HG03469 (cell line): ENCODE measurements at regions not wholly inside any gene's neighbourhood (a gene's known extent, or its start where the extent isn't known, plus 50 kb on each side); places are given as distances from the start of the nearest gene placed in this dataset.
"Not testable (repeated sequence)": the region's sequence is repeated elsewhere in the genome, so short reads cannot be mapped to it uniquely, and the experiment has no call there.

ENCODE experiments used
- ATAC-seq: cut with Tn5 transposase; IDR thresholded peaks from one replicate; pipeline ENCODE4 v1.9.1; 2021; ENCODE audit warnings: mild to moderate bottlenecking, moderate library complexity, moderate number of reproducible peaks; ENCODE audit not compliant: unreplicated experiment

DNA sequence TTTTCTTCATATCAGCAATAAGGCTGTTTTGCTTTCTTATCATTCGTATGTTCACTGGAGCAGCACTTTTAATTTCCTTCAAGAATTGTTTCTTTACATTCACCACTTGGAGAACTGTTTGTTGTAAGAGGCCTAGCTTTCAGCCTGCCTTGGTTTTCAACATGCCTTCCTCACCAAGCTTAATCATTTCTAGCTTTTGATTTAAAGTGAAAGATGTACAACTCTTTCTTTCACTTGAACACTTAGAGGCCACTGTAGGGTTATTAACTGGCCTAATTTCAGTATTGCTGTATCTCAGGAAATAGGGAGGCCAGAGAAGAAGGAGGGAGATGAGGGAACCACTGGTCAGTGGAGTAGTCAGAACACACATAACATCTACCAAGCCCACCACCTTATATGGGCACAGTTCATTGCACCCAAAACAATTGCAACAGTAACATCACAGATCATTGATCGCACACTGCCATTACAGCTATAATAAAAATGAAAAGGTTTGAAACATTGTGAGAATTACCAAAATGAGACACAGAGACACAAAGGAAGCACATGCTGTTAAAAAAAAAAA, 181.4 kb upstream of the TUBA3C start:
- no peak for ATAC-seq

DNA sequence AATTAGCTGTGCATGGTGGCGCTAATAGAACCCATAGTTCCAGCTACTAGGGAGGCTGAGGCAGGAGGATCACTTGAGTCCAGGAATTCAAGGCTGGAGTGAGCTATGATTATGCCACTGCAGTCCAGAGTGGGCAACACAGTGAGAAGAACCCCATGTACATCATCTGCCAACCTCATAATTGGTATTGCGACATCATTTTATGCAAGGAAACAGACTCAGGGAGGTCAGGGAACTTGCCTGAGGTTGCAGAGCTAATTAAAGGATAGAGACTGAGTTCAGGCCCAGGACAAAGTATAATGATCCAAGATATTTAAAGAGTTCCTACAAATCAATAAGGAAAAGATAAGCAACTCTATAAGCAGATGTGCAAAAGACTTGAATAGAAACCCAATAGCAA, 178.1 kb upstream of the TUBA3C start:
- ATAC-seq = not testable (repeated sequence)

DNA sequence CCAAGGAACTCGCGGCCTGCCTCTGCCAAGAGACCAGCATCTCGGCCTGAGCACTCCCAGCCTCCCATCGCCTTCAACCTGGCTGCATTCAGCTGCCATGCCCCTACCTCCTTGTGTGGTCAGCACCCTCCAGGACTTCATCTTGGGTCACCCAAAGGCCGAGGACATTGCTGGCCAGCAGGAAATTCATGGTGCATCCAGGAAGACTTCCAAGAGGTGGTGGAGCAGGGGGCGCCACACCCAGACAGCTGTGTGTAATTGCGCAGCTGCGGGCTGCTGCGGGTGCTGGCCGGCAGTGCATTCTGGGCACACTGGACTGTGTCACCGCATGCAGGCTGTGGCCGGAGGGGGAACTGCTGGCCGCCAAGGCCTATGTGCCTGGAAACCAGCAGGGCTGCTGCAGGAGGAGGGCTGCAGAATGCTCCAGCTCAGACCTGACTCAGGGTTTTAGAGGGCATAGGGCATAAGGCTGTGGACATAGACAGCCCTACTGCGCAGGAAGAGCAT, 164.3 kb upstream of the TUBA3C start:
- ATAC-seq = no peak

DNA sequence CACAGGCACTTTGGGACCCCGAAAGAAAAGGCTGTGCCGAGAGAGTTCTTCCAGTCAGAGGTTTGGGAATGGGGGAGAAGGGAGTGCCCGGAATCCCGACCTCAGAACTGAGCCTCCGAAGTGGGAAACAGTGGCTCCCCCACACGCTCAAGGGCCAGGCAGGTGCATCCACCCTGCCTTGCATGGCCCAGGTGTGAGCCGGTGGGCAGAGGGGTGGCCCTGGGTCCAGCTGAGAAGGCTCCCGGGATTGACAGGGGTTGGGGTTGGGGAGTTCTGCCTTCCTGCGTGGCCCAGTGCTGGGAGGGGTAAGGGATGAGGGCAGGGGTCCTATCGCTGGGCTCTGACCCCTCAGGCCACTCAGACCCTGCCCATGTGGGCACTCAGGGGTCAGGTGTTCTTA, 163.5 kb upstream of the TUBA3C start:
- no peak for ATAC-seq

DNA sequence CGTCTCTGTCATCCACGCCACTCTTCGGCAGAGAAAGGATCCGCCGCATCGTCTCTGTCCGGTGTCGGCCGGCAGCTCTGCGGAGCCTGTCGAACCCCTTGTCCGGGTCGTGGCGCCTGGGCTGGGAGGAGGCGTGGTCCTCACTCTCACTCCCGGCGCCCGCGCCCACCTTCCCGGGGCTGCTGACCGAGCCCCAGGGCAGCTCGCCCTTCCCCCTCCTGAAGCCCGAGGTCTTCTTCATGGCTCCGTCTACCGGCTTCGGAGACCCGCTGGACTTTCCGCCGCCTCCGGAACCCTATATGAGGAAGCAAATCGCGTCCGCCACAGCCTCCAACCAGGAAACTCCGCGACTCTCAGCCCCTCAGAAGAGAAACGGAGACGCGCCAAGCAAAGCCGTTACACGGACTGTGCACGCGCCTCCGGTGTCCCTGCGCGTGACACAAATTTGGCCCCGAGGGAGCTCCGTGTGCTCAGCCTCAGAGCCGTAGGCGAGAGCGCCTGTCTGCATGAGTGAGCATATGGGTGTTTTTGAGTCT, 163.0 kb upstream of the TUBA3C start:
- peak; percentile 73 for ATAC-seq

DNA sequence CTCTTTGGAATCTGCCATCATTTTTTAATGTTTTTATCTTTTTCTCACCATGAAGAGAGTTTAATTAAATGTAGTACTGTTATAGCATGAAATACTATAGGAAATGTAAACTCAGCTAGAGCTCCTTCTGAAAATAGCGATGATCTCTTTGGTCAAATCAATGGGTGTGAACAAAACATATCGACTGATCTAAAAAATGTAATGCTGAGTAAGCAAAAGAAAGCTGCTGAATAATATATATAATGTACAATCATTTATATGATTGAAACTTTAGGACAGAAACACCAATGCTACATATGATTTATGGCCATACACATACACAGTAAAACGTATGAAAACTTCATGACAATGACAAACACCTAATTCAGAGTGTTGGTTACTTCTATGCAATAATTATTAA, 150.8 kb upstream of the TUBA3C start:
- no peak for ATAC-seq

DNA sequence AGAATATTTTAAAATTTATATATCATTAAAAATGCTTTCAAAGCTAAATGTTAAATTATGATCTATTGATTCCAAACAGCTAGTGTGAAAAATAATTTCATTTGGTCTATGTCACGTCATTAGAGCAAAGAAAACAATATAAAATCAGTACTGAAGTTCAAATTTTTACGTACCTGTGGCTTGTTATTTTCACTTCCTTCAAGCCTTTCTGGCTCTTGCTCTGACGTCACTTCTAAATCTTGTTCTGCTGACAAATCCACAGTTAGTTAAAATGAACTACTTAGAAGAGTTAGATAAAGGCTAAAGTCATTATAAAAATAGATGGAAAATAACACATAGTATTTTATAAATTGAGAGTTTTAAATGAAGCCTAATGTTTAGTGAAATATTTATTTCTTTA, 147.7 kb upstream of the TUBA3C start:
- no peak for ATAC-seq

DNA sequence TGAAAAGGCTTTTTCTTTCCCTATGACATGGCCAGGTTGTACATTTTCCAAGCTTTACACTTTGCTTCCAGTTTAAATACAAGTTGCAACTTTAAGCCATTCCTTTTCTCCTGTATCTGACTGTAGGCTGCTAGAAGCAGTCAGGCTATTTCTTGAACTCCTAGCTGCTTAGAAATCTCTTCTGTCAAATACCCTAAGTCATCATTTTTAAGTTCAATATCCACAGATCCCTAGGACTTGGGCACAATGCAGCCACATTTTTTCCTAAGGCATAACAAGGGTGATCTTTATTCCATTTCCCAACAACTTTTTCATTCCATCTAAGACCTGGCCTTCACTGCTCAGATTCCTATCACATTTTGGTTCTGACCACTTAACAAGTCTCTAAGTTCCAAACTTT, 142.7 kb upstream of the TUBA3C start:
- no peak for ATAC-seq

DNA sequence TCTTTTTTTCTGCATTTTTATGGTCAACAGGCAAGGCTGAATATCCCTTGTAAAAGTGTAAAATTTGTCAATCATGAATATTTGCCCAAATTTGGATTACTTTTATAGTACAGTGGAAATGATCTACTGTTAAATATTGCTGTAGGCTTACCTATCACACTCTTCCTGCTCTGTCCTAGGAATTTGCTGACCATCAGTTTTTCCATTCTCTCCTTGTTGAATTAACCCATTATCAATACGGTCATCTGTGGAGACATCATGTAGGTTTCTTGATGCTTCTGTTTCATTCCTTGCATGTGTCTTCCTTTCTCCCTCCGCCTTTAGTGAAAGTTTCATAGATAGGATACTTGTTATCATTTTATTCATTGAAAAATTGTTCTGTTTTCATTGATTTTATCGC, 139.6 kb upstream of the TUBA3C start:
- no peak for ATAC-seq

DNA sequence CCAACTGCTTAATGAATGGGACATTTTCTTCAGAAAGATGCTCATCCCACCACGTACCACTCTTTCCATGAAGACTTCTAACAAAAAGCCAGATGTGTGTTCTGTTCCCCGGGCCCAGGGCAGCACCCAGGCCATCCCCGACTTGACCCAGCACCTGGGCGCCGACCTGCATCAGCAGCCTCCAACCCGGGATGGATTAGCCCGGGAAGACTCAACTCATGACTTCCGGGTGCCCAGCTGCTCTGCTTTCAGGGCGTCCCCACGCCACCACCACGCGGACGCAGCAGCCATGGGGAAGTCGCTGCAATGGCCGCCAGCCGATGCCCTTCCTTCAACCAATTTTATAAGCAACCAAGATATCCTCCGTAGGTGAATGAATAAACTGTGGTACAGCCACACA, 123.8 kb upstream of the TUBA3C start:
- ATAC-seq = no peak

DNA sequence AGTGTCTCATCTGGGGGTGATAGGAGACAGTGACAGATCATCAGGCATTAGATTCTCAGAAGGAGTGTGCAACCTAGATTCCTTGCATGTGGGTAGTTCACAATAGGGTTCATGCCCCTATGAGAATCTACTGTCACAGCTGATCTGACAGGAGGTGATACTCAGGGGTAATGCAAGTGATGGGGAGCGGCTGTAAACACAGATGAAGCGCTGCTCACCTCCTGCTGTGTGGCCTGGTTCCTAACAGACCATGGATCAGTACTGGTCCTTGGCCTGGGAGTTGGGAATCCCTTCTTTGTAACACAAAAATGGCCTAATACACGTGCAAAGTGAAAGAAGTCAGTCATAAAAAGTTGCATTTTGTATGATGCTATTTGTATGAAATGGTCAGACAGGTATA, 107.6 kb upstream of the TUBA3C start:
- ATAC-seq = no peak

DNA sequence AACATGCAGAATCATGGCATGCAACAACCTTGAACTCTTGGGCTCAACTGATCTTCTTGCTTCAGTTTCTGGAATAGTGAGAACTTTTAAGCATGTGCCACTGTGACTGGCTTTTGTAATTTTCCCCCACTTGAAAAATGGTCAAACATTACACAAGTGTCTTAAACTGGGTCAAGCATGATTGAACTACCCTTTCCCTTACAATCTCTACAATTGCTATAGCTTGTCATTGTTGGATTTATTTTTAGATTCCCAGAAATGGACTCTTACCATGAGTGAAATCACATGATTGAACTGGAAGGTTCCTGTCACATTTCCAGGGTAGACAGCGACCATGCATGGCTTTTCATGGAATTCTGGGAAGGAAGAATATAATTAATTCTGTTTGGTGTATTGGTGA, 102.2 kb upstream of the TUBA3C start:
- no peak for ATAC-seq

DNA sequence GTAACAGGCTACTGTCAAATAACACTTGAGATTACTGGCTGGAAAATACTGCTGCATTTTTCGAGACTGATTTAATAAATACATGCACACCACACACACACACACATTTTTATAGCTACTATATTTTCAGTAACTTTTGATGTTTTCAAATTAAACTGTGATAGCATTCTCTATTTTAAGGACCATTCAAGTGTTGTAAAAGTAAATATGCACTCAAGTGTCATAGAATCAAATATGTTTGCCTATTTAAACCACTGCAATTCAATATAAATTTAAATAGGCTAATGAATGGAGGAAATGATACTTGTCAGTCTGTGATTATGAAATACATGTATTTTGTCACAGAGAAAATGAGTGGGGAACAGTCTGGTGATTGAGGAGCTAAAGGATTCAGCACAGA, 86.7 kb upstream of the TUBA3C start:
- no peak for ATAC-seq

DNA sequence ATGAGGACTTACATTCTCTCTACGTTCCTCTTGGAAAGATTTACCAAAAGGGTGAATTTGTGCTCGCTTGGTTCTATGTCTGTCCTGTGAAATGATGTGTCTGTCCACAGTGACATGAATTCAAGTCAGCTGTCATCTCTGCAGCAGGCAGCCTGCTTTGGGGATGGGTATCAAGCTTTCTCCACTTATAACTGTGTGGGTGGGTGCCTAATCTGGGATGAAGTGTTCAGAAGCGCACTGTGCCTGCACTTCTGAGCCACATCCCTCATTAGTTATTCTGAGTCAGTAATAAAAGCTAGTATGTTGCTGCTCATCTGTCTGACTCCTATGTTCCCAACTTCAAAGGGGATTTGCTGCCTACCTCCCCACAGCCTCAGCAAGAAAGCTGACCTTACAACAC, 86.1 kb upstream of the TUBA3C start:
- no peak for ATAC-seq

DNA sequence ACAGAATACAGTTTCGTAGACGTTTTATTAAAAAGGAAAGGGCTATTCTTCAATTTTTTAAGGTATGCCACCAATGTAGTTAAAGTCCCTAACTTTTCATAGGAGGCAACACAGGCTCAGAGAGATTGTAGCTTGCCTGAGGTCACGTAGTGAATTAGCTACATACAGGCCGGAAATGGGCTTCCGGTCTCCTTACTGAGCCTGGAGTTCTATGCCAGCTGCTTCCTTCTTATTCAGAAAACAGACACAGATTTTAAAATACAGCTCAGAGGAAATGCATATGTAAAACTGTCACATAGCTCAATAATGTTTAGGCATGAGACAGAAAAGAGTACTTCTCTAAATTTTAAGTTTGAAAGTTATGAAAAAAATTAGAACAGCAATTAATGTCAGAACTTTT, 85.4 kb upstream of the TUBA3C start:
- ATAC-seq = no peak

DNA sequence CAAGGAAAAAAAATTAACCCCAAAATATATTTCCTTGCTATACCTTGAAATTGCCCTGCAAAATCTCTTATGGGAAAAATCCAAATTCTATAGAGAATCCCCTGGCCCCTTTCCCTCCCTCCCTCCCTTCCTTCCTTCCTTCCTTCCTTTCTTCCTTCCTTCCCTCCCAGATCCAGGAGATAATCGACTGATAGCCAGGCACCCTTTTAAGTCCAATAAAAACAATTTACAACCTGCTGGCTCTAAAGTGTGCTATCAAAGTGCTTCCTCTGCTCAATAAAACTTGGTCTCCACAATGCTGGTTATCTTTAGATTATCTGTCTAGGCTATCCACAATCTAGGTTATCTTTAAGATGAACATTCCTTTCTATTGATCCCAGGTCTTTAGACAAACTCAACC, 83.1 kb upstream of the TUBA3C start:
- ATAC-seq = no peak

DNA sequence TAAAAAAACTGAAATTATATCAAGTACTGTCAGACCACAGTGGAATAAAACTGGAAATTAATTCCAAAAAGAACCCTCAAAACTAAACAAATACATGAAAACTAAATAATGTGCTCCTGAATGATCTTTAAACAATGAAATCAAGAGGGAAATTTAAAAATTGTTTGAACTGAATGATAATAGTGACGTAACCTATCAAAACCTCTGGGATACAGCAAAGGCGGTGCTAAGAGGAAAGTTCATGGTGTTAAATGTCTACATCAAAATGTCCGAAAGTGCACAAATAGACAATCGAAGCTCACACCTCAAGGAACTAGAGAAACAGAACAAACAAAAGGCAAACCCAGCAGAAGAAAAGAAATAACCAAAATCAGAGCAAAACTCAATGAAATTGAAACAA, 70.8 kb upstream of the TUBA3C start:
- ATAC-seq = no peak

DNA sequence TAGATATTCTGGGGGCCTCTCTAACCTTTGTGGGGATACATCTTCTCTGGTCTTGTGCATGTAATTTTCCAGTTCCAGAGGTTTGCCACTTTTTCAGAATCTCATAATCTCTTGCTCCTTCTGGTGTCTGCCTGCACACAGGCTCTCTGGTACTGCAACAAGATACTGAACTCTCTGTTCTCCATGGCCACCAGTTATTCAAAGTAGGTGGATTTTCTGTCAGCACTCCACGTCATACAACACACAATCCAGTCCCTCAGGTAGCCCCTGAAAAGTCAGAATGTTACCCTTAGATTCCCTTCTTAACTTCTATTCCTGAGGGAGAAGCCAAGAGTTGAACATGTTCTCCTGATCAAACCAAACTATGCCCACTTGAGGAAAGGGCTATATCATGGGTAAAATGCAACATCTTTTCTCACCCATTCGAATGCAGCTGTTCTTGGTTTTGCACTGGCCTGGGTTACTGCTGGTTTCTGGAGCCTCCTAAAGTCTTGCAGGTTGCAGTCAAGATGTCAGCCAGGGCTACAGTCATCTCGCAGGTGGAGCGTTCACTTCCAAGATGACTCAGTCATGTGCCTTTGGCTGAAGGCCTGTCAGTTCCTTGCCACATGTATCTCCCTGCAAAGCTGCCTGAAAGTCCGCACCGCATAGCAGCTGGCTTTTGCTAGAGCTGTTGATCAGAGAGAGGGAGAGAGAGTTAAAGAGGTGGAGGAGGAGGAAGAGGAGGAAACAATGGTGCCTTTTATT, 57.7 kb upstream of the TUBA3C start:
- ATAC-seq = peak; percentile 77
